ENCODE measurements at regions not wholly inside any gene's neighbourhood (a gene's known extent, or its start where the extent isn't known, plus 50 kb on each side); places are given as distances from the start of the nearest gene placed in this dataset.

DNA sequence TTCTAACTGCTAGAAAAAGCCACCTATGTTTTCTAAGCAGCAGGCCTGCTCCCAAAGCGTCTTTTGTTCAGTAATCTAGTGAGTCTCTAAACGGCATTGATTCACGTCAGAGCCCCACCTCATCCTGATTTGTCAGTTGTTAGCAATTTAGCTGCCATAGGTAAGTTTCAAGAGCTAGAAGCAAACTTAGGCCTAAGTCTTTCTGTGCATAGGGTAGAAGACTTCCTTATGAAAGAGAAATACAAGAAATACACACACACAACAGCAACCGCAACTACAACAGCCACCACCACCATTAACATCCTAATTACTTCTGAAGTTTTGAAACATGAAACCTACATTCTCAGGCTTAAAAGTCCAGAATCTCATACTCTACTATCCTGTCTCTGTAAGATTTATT is 531.1 kb upstream of the SPANXN1 start:
- no peak overlapping the region for H3K27ac ChIP-seq (ENCODE audit: low read depth in 2 of 2, low read length in 1 of 2)
- H3K79me2 ChIP-seq (ENCODE audit: insufficient read depth): no peaks in the 10 kb centered on the region
- no peaks in the 10 kb centered on the region for H3K9me2 ChIP-seq
- no peak overlapping the region for H3K9ac ChIP-seq
- H4K20me1 ChIP-seq (ENCODE audit: insufficient read depth): no peaks in the 10 kb centered on the region
- no peaks in the 10 kb centered on the region for H3K27me3 ChIP-seq (ENCODE audit: insufficient read depth)
- no peak overlapping the region for H2AFZ ChIP-seq (ENCODE audit: low read depth)
- TF ChIP-seq TCF12 (IDR thresholded peaks at IDR 0.05) (no peak), ELF1 (IDR thresholded peaks at IDR 0.05) (no peak), MEF2A (IDR thresholded peaks at IDR 0.05; ENCODE audit: borderline replicate concordance, low read depth) (no peak), SMC3 (IDR thresholded peaks at IDR 0.05; ENCODE audit: low read depth, low read length) (no peak), YY1 (IDR thresholded peaks at IDR 0.05; ENCODE audit: low read depth) (no peak), RFX5 (IDR thresholded peaks at IDR 0.05; ENCODE audit: low read length) (no peak), FOSL2 (IDR thresholded peaks at IDR 0.05; ENCODE audit: borderline replicate concordance, low read depth) (no peak), NRF1 (IDR thresholded peaks at IDR 0.05; ENCODE audit: low read depth, low read length) (no peak), FOXJ3 (CRISPR knock-in tag; IDR thresholded peaks at IDR 0.05) (no peak), FOXM1 (IDR thresholded peaks at IDR 0.05; ENCODE audit: low read depth) (no peak)
- TF ChIP-seq, protein P1, sequence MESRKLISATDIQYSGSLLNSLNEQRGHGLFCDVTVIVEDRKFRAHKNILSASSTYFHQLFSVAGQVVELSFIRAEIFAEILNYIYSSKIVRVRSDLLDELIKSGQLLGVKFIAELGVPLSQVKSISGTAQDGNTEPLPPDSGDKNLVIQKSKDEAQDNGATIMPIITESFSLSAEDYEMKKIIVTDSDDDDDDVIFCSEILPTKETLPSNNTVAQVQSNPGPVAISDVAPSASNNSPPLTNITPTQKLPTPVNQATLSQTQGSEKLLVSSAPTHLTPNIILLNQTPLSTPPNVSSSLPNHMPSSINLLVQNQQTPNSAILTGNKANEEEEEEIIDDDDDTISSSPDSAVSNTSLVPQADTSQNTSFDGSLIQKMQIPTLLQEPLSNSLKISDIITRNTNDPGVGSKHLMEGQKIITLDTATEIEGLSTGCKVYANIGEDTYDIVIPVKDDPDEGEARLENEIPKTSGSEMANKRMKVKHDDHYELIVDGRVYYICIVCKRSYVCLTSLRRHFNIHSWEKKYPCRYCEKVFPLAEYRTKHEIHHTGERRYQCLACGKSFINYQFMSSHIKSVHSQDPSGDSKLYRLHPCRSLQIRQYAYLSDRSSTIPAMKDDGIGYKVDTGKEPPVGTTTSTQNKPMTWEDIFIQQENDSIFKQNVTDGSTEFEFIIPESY (IDR thresholded peaks at IDR 0.05; ENCODE audit: borderline replicate concordance, low read depth): no peak
- TF ChIP-seq, protein P2, sequence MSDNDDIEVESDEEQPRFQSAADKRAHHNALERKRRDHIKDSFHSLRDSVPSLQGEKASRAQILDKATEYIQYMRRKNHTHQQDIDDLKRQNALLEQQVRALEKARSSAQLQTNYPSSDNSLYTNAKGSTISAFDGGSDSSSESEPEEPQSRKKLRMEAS (IDR thresholded peaks at IDR 0.05; ENCODE audit: low read depth): no peak
- TF ChIP-seq, protein P3, sequence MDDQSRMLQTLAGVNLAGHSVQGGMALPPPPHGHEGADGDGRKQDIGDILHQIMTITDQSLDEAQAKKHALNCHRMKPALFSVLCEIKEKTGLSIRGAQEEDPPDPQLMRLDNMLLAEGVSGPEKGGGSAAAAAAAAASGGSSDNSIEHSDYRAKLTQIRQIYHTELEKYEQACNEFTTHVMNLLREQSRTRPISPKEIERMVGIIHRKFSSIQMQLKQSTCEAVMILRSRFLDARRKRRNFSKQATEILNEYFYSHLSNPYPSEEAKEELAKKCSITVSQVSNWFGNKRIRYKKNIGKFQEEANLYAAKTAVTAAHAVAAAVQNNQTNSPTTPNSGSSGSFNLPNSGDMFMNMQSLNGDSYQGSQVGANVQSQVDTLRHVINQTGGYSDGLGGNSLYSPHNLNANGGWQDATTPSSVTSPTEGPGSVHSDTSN (IDR thresholded peaks at IDR 0.05): no peak
- H3K9me3 ChIP-seq: no peaks in the 10 kb centered on the region
- no peaks in the 10 kb centered on the region for H3K36me3 ChIP-seq (replicated peaks in 1 of 2; ENCODE audit: control insufficient read depth in 1 of 2, insufficient read depth in 2 of 2, low read length in 1 of 2)
- H3K4me3 ChIP-seq (ENCODE audit: low read depth in 2 of 2, low read length in 1 of 2): no peak overlapping the region
- no peak overlapping the region for H3K4me2 ChIP-seq
- CTCF ChIA-PET: no interaction called here
- DNase-seq: no peak
- no peaks in the 10 kb centered on the region for H3F3A ChIP-seq (replicated peaks; ENCODE audit: insufficient read depth)
- POLR2A ChIA-PET: no interaction called here
- 11% methylated on average over 4 of the region's 4 CpGs for WGBS (ENCODE audit: low lambda C conversion rate)
- H3K4me1 ChIP-seq (ENCODE audit: control insufficient read depth in 1 of 2, insufficient read depth in 2 of 2, low read depth in 1 of 2, low read length in 1 of 2): no peaks in the 10 kb centered on the region

DNA sequence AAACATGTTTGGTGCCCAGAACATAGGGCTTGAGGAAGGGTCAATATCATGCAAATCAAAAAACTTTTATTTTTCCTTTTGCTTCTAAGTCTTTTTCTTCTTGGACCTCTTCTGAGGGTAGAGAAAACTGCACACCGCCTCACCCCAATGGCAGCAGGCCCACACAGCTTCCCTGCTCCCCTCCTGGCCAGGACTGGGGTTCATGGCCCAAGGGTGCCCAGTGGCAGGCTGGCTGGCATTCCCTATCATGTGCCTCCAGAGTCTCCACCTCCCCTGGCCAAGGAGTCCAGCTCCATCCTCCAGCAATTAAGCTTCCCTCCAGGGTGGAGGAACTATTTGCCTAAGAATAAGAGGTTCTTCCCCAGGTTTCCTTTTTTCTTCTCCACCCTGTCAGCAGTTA is 529.6 kb upstream of the SPANXN1 start:
- H3K36me3 ChIP-seq (replicated peaks in 1 of 2; ENCODE audit: control insufficient read depth in 1 of 2, insufficient read depth in 2 of 2, low read length in 1 of 2): no peaks in the 10 kb centered on the region
- no peak for DNase-seq
- H3K4me1 ChIP-seq (ENCODE audit: control insufficient read depth in 1 of 2, insufficient read depth in 2 of 2, low read depth in 1 of 2, low read length in 1 of 2): no peaks in the 10 kb centered on the region
- TF ChIP-seq YY1 (IDR thresholded peaks at IDR 0.05; ENCODE audit: low read depth) (no peak), GABPA (IDR thresholded peaks at IDR 0.05; ENCODE audit: low read depth) (no peak)
- WGBS (ENCODE audit: low lambda C conversion rate): 18% methylated on average over 1 of the region's 1 CpG
- H3K9me2 ChIP-seq: no peaks in the 10 kb centered on the region
- no peaks in the 10 kb centered on the region for H4K20me1 ChIP-seq (ENCODE audit: insufficient read depth)
- no peaks in the 10 kb centered on the region for H3K79me2 ChIP-seq (ENCODE audit: insufficient read depth)
- H2AFZ ChIP-seq (ENCODE audit: low read depth): no peak overlapping the region
- CTCF ChIA-PET: no interaction called here
- H3K9me3 ChIP-seq: no peaks in the 10 kb centered on the region
- POLR2A ChIA-PET: no interaction called here
- no peak overlapping the region for H3K27ac ChIP-seq (ENCODE audit: low read depth in 2 of 2, low read length in 1 of 2)
- no peak overlapping the region for H3K4me2 ChIP-seq
- H3K9ac ChIP-seq: no peak overlapping the region
- no peaks in the 10 kb centered on the region for H3F3A ChIP-seq (replicated peaks; ENCODE audit: insufficient read depth)
- no peak overlapping the region for H3K4me3 ChIP-seq (ENCODE audit: low read depth in 2 of 2, low read length in 1 of 2)
- no peaks in the 10 kb centered on the region for H3K27me3 ChIP-seq (ENCODE audit: insufficient read depth)

Data from SK-N-SH (cell line).